ENCODE measurements at regions not wholly inside any gene's neighbourhood (a gene's known extent, or its start where the extent isn't known, plus 50 kb on each side); places are given as distances from the start of the nearest gene placed in this dataset.

GRCh38 chr5:7043797-7044196, 330.6 kb downstream of the TENT4A start:
- no peaks in the 10 kb centered on the region for H3K9me2 ChIP-seq (replicated peaks; ENCODE audit: insufficient read depth)
- no peaks in the 10 kb centered on the region for H3K27me3 ChIP-seq
- no peak overlapping the region for H3K4me3 ChIP-seq
- TF ChIP-seq CTCF (IDR thresholded peaks at IDR 0.05; ENCODE audit: poor library complexity) (no peak), EZH2 (IDR thresholded peaks at IDR 0.05; ENCODE audit: borderline replicate concordance) (no peak), EZH2phosphoT487 (IDR thresholded peaks at IDR 0.05; ENCODE audit: low read depth, severe bottlenecking, unreplicated experiment) (no peak)
- H2AFZ ChIP-seq, result no peak overlapping the region
- H3K27ac ChIP-seq, result no peak overlapping the region
- no peaks in the 10 kb centered on the region for H3K9me3 ChIP-seq (ENCODE audit: low read depth)
- no peaks in the 10 kb centered on the region for H3K79me2 ChIP-seq
- DNase-seq (ENCODE audit: low spot score), result no peak
- H4K20me1 ChIP-seq (ENCODE audit: insufficient read depth, poor library complexity, severe bottlenecking), result no peaks in the 10 kb centered on the region
- no peaks in the 10 kb centered on the region for H3K36me3 ChIP-seq (replicated peaks; ENCODE audit: insufficient read depth, low read depth)
- 76% methylated on average over 6 of the region's 6 CpGs for WGBS (ENCODE audit: low lambda C conversion rate, missing lambda C conversion rate)
- no peaks in the 10 kb centered on the region for H3K4me1 ChIP-seq (ENCODE audit: insufficient read depth)
- H3K4me2 ChIP-seq, result no peak overlapping the region

GRCh38 chr5:7047511-7048261, 334.5 kb downstream of the TENT4A start:
- 62% methylated on average over 7 of the region's 7 CpGs for WGBS (ENCODE audit: low lambda C conversion rate, missing lambda C conversion rate)
- no peaks in the 10 kb centered on the region for H3K9me2 ChIP-seq (replicated peaks; ENCODE audit: insufficient read depth)
- no peaks in the 10 kb centered on the region for H3K4me1 ChIP-seq (ENCODE audit: insufficient read depth)
- no peaks in the 10 kb centered on the region for H3K79me2 ChIP-seq
- H3K4me2 ChIP-seq, result no peak overlapping the region
- H3K9me3 ChIP-seq (ENCODE audit: low read depth), result no peaks in the 10 kb centered on the region
- DNase-seq (ENCODE audit: low spot score), result peak; percentile 30
- H3K36me3 ChIP-seq (replicated peaks; ENCODE audit: insufficient read depth, low read depth), result no peaks in the 10 kb centered on the region
- no peak overlapping the region for H2AFZ ChIP-seq
- H3K4me3 ChIP-seq, result no peak overlapping the region
- H3K27me3 ChIP-seq, result no peaks in the 10 kb centered on the region
- no peak for TF ChIP-seq CTCF (IDR thresholded peaks at IDR 0.05; ENCODE audit: poor library complexity)
- no peak for TF ChIP-seq EZH2 (IDR thresholded peaks at IDR 0.05; ENCODE audit: borderline replicate concordance)
- no peak for TF ChIP-seq EZH2phosphoT487 (IDR thresholded peaks at IDR 0.05; ENCODE audit: low read depth, severe bottlenecking, unreplicated experiment)
- H3K27ac ChIP-seq, result no peak overlapping the region
- no peaks in the 10 kb centered on the region for H4K20me1 ChIP-seq (ENCODE audit: insufficient read depth, poor library complexity, severe bottlenecking)

GRCh38 chr5:7050986-7051385, 337.8 kb downstream of the TENT4A start:
- H3K27me3 ChIP-seq, result no peaks in the 10 kb centered on the region
- no peaks in the 10 kb centered on the region for H4K20me1 ChIP-seq (ENCODE audit: insufficient read depth, poor library complexity, severe bottlenecking)
- H3K9me3 ChIP-seq (ENCODE audit: low read depth), result no peaks in the 10 kb centered on the region
- H2AFZ ChIP-seq, result no peak overlapping the region
- H3K79me2 ChIP-seq, result no peaks in the 10 kb centered on the region
- no peak overlapping the region for H3K4me3 ChIP-seq
- DNase-seq (ENCODE audit: low spot score), result no peak
- no peaks in the 10 kb centered on the region for H3K9me2 ChIP-seq (replicated peaks; ENCODE audit: insufficient read depth)
- H3K4me2 ChIP-seq, result no peak overlapping the region
- TF ChIP-seq EZH2 (IDR thresholded peaks at IDR 0.05; ENCODE audit: borderline replicate concordance) (no peak), CTCF (IDR thresholded peaks at IDR 0.05; ENCODE audit: poor library complexity) (no peak), EZH2phosphoT487 (IDR thresholded peaks at IDR 0.05; ENCODE audit: low read depth, severe bottlenecking, unreplicated experiment) (no peak)
- no peaks in the 10 kb centered on the region for H3K36me3 ChIP-seq (replicated peaks; ENCODE audit: insufficient read depth, low read depth)
- no peak overlapping the region for H3K27ac ChIP-seq
- 84% methylated on average over 1 of the region's 1 CpG for WGBS (ENCODE audit: low lambda C conversion rate, missing lambda C conversion rate)
- no peaks in the 10 kb centered on the region for H3K4me1 ChIP-seq (ENCODE audit: insufficient read depth)
